HG02884 (cell line): ENCODE measurements at regions not wholly inside any gene's neighbourhood (a gene's known extent, or its start where the extent isn't known, plus 50 kb on each side); places are given as distances from the start of the nearest gene placed in this dataset.

Source experiments
- ATAC-seq: cut with Tn5 transposase; IDR thresholded peaks from one replicate; pipeline ENCODE4 v1.9.1; 2021; ENCODE audit warnings: mild to moderate bottlenecking, moderate library complexity; ENCODE audit not compliant: unreplicated experiment

GRCh38 chr1:219676012-219676765 is 63.3 kb upstream of the ZC3H11B start:
- ATAC-seq = no peak

GRCh38 chr1:219670426-219671149 is 57.7 kb upstream of the ZC3H11B start:
- ATAC-seq = no peak

GRCh38 chr1:219669556-219669955 is 56.7 kb upstream of the ZC3H11B start:
- ATAC-seq = no peak

- no peak for ATAC-seq
Measured at GRCh38 chr1:219669042-219669441, 56.1 kb upstream of the ZC3H11B start.

- no peak for ATAC-seq
Measured at GRCh38 chr1:219668446-219668845, 55.5 kb upstream of the ZC3H11B start.

- no peak for ATAC-seq
Measured at GRCh38 chr1:219666242-219666641, 53.3 kb upstream of the ZC3H11B start.

- ATAC-seq = no peak
Measured at GRCh38 chr1:219665089-219665488, 52.2 kb upstream of the ZC3H11B start.

GRCh38 chr1:219664310-219665029 is 51.6 kb upstream of the ZC3H11B start:
- ATAC-seq = no peak
